Islet of Langerhans (tissue), 1 donor: ENCODE measurements at regions not wholly inside any gene's neighbourhood (a gene's known extent, or its start where the extent isn't known, plus 50 kb on each side); places are given as distances from the start of the nearest gene placed in this dataset.

Source experiments
- FAIRE-seq: peaks from one replicate; lab custom pipeline; 2011; peaks lifted over from hg19 to GRCh38; lab: Jason Lieb, UNC

- FAIRE-seq = no peak
Observed at GRCh38 chr1:175894581-175894980, 151.2 kb upstream of the TNR start.

GRCh38 chr1:175893192-175893591, 149.8 kb upstream of the TNR start:
- FAIRE-seq = no peak

- no peak for FAIRE-seq
Observed at GRCh38 chr1:175892686-175893085, 149.3 kb upstream of the TNR start.

- no peak for FAIRE-seq
Observed at GRCh38 chr1:175891783-175892309, 148.5 kb upstream of the TNR start.

- FAIRE-seq = no peak
Observed at GRCh38 chr1:175890958-175891357, 147.6 kb upstream of the TNR start.

- no peak for FAIRE-seq
Observed at GRCh38 chr1:175889848-175890247, 146.5 kb upstream of the TNR start.

- no peak for FAIRE-seq
Observed at GRCh38 chr1:175888996-175889395, 145.6 kb upstream of the TNR start.

- no peak for FAIRE-seq
Observed at GRCh38 chr1:175887981-175888428, 144.6 kb upstream of the TNR start.

- FAIRE-seq = no peak
Observed at GRCh38 chr1:175887521-175887920, 144.1 kb upstream of the TNR start.

- no peak for FAIRE-seq
Observed at GRCh38 chr1:175885326-175885725, 141.9 kb upstream of the TNR start.

- no peak for FAIRE-seq
Observed at GRCh38 chr1:175884369-175884768, 141.0 kb upstream of the TNR start.

GRCh38 chr1:175882192-175882591, 138.8 kb upstream of the TNR start:
- FAIRE-seq = no peak

- FAIRE-seq = no peak
Observed at GRCh38 chr1:175881246-175881976, 138.0 kb upstream of the TNR start.

GRCh38 chr1:175878775-175879174, 135.4 kb upstream of the TNR start:
- FAIRE-seq = no peak

- no peak for FAIRE-seq
Observed at GRCh38 chr1:175877939-175878737, 134.7 kb upstream of the TNR start.

- FAIRE-seq = no peak
Observed at GRCh38 chr1:175875556-175875955, 132.2 kb upstream of the TNR start.

GRCh38 chr1:175874081-175874480, 130.7 kb upstream of the TNR start:
- FAIRE-seq = no peak

- FAIRE-seq = no peak
Observed at GRCh38 chr1:175873290-175873935, 130.0 kb upstream of the TNR start.

- FAIRE-seq = no peak
Observed at GRCh38 chr1:175872588-175872987, 129.2 kb upstream of the TNR start.

GRCh38 chr1:175871647-175872046, 128.3 kb upstream of the TNR start:
- no peak for FAIRE-seq

GRCh38 chr1:175870217-175870616, 126.8 kb upstream of the TNR start:
- no peak for FAIRE-seq

GRCh38 chr1:175866776-175867175, 123.4 kb upstream of the TNR start:
- no peak for FAIRE-seq
